ENCODE measurements at regions not wholly inside any gene's neighbourhood (a gene's known extent, or its start where the extent isn't known, plus 50 kb on each side); places are given as distances from the start of the nearest gene placed in this dataset.

DNA sequence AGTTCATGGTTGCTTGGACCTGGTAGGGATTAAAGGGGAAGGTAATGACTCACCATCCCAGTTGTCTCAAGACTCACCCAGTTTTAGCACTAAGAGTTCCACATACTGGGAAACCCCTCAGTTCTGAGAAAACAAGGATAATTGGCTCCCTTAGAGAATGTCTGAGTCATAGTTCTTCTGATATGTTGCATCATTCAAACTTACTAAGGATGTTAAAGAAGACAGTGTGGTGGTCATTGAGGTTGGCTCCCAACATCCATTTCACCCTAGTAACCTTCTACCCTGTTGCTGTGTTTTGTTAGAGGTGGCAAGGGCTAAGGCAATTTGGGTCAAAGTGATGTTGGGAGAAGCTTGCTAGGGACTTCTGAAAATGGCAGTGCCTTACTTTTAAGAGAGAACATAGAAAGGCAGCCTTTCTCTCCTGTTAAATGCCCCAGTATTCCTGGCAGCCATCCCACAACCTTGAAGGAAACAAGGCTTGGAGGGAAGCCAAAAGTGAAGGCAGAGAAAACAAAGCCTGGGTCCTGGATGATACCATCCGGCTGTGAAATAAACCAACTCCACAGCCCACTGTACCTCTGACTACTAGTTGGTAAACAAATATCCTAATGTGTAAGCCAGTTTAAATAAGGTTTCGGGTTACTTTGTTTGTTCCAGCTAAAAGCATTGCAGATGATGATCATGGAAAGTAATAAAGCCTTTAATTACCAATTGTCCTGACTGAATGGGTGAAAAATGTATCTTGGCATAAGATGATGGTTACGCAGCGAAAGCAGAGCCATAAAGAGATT, 80.4 kb upstream of the ADAMTSL1 start:
- Histone ChIP-seq H3K27ac (peak overlapping the region; percentile 12), H3K9me3 (no peaks in the 10 kb centered on the region), H3K4me3 (no peak overlapping the region)

DNA sequence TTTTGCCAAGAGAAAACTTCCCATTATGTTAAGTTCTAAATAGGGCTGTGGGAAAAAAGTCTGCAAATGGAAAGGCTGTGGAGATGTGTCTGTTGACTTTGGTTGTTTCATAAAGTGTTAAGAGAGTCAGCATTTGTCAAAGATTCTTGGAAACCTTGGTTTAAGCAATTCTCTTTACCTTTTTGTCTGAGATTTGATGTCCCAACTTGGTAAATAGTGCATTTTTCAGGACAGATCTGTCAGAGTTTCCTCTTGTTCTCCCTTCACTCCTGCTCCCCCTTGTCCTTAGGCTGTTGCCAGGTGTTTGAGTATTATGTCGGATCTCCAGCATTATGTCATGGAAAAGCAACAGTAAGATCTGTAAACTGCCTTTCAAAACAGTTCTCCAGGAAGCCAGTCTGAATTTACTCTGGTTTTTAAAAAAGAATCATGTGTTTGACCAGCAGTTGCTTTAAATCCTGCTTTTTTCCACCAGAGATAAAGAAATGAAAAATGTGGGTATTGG, 79.1 kb upstream of the ADAMTSL1 start:
- H3K4me1 ChIP-seq = no peaks in the 10 kb centered on the region
- ATAC-seq (no peak), DNase-seq (no peak)
- intact Hi-C loops (cut with DNase I) = no loop called here
- no peaks in the 10 kb centered on the region for H3K9me3 ChIP-seq
- TF ChIP-seq, protein P1, sequence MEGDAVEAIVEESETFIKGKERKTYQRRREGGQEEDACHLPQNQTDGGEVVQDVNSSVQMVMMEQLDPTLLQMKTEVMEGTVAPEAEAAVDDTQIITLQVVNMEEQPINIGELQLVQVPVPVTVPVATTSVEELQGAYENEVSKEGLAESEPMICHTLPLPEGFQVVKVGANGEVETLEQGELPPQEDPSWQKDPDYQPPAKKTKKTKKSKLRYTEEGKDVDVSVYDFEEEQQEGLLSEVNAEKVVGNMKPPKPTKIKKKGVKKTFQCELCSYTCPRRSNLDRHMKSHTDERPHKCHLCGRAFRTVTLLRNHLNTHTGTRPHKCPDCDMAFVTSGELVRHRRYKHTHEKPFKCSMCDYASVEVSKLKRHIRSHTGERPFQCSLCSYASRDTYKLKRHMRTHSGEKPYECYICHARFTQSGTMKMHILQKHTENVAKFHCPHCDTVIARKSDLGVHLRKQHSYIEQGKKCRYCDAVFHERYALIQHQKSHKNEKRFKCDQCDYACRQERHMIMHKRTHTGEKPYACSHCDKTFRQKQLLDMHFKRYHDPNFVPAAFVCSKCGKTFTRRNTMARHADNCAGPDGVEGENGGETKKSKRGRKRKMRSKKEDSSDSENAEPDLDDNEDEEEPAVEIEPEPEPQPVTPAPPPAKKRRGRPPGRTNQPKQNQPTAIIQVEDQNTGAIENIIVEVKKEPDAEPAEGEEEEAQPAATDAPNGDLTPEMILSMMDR (IDR thresholded peaks at IDR 0.05) = no peak
- H3K36me3 ChIP-seq = no peaks in the 10 kb centered on the region
- no peak overlapping the region for H3K4me3 ChIP-seq
- H3K27ac ChIP-seq = no peak overlapping the region
- H3K27me3 ChIP-seq = no peaks in the 10 kb centered on the region

More for the DNA sequence above, 80.4 kb upstream of the ADAMTSL1 start:
- Histone ChIP-seq H3K27me3 (no peaks in the 10 kb centered on the region), H3K4me1 (no peaks in the 10 kb centered on the region), H3K36me3 (no peaks in the 10 kb centered on the region)
- DNase-seq (no peak), ATAC-seq (peak; percentile 49)
- intact Hi-C loops (cut with DNase I) = no loop called here
- TF ChIP-seq, protein P1 (IDR thresholded peaks at IDR 0.05) = no peak

GRCh38 chr9:18396102-18396728, 77.7 kb upstream of the ADAMTSL1 start:
- no peaks in the 10 kb centered on the region for H3K27me3 ChIP-seq
- no peak overlapping the region for H3K4me3 ChIP-seq
- DNase-seq (no peak), ATAC-seq (no peak)
- H3K4me1 ChIP-seq = no peaks in the 10 kb centered on the region
- no peak overlapping the region for H3K27ac ChIP-seq
- no peaks in the 10 kb centered on the region for H3K36me3 ChIP-seq
- TF ChIP-seq, protein P1 (IDR thresholded peaks at IDR 0.05) = no peak
- intact Hi-C loops (cut with DNase I) = no loop called here
- no peaks in the 10 kb centered on the region for H3K9me3 ChIP-seq

GRCh38 chr9:18397076-18397475, 76.9 kb upstream of the ADAMTSL1 start:
- H3K4me3 ChIP-seq = no peak overlapping the region
- DNase-seq = no peak
- intact Hi-C loops (cut with DNase I) = no loop called here
- H3K27ac ChIP-seq = no peak overlapping the region
- H3K4me1 ChIP-seq = no peaks in the 10 kb centered on the region
- no peaks in the 10 kb centered on the region for H3K36me3 ChIP-seq
- TF ChIP-seq, protein P1 (IDR thresholded peaks at IDR 0.05) = no peak
- H3K27me3 ChIP-seq = no peaks in the 10 kb centered on the region
- ATAC-seq = no peak
- no peaks in the 10 kb centered on the region for H3K9me3 ChIP-seq

DNA sequence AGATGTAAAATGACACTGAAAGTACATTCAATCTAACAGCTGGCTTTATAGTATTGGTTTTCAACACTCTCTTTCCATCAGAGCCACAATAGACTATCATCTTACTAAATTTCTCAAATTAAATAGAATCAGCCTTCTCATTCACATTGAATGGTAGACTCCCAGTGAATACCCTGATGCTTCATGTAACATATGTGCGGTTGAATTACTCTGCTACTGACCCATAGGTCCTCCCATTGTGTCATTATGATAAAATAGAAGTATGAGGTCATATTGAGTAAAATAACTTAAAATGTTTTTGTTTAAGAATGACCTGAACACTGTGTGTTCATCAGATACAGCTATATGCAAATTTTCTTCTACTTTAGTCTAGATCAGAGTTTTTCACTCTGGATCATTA, 75.9 kb upstream of the ADAMTSL1 start:
- H3K9me3 ChIP-seq = no peaks in the 10 kb centered on the region
- DNase-seq = no peak
- intact Hi-C loops (cut with DNase I) = no loop called here
- H3K27me3 ChIP-seq = no peaks in the 10 kb centered on the region
- H3K36me3 ChIP-seq = no peaks in the 10 kb centered on the region
- no peak for ATAC-seq
- no peak overlapping the region for H3K4me3 ChIP-seq
- no peak overlapping the region for H3K27ac ChIP-seq
- no peaks in the 10 kb centered on the region for H3K4me1 ChIP-seq
- TF ChIP-seq, protein P1 (IDR thresholded peaks at IDR 0.05) = no peak
